ENCODE measurements at regions not wholly inside any gene's neighbourhood (a gene's known extent, or its start where the extent isn't known, plus 50 kb on each side); places are given as distances from the start of the nearest gene placed in this dataset.

GRCh38 chrX:39766085-39766726 lies 331.6 kb downstream of the BCOR start:
- H4K91ac ChIP-seq (ENCODE audit: insufficient read depth, low read depth, low read length) = no peak overlapping the region
- in situ Hi-C loops (cut with MboI; ENCODE audit: low sequenced_read_pairs) = no loop called here
- H3K36me3 ChIP-seq (ENCODE audit: control insufficient read depth, insufficient read depth, low read length) = no peaks in the 10 kb centered on the region
- no peak overlapping the region for H3K27ac ChIP-seq (ENCODE audit: insufficient read depth, low read length)
- no peak overlapping the region for H2BK15ac ChIP-seq (ENCODE audit: low read depth, low read length)
- no peak overlapping the region for H3K18ac ChIP-seq (ENCODE audit: low read depth, low read length)
- H3K4me2 ChIP-seq (ENCODE audit: low read depth, low read length) = no peak overlapping the region
- WGBS, 2 experiments (ENCODE audit: extremely low coverage in 2 of 2, insufficient read length in 1 of 2) = 80% methylated on average over 1 of the region's 10 CpGs; no CpG with 5 or more reads in 1 of the 2 experiments
- no peaks in the 10 kb centered on the region for H3K79me1 ChIP-seq (ENCODE audit: low read depth in 1 of 2, low read length in 2 of 2)
- H2BK120ac ChIP-seq (ENCODE audit: low read depth, low read length) = no peak overlapping the region
- intact Hi-C loops (cut with micrococcal nuclease) = no loop called here
- no peak overlapping the region for H4K8ac ChIP-seq (ENCODE audit: low read depth in 2 of 2, low read length in 2 of 2)
- H3K9ac ChIP-seq (ENCODE audit: low read depth, low read length) = no peak overlapping the region
- ChIA-PET POLR2A (ENCODE audit: unreplicated experiment) (no interaction called here), CTCF (no interaction called here)
- no peak overlapping the region for H3K23ac ChIP-seq (ENCODE audit: low read depth, low read length)
- H3K14ac ChIP-seq (replicated peaks; ENCODE audit: low read depth, low read length) = no peak overlapping the region
- H3K9me1 ChIP-seq (ENCODE audit: insufficient read depth, low read length) = 0 out of 2 replicates have a peak, but pooled peaks cover under 1% of the 10 kb centered on the region
- no peak overlapping the region for H2AFZ ChIP-seq (replicated peaks; ENCODE audit: low read length, poor library complexity)
- BruUV-seq (replicated peaks) = no TSS peak
- no peak for TF ChIP-seq CHD1 (IDR thresholded peaks at IDR 0.05; ENCODE audit: low read depth, low read length)
- no peak for TF ChIP-seq RAD21 (IDR thresholded peaks at IDR 0.05; ENCODE audit: low read length)
- no peak for TF ChIP-seq RFX5 (IDR thresholded peaks at IDR 0.05; ENCODE audit: low read depth, low read length)
- ATAC-seq (ENCODE audit: low read depth) (no peak), DNase-seq (no peak)
- H2BK5ac ChIP-seq (ENCODE audit: low read depth, low read length, poor library complexity, severe bottlenecking) = no peak overlapping the region
- H3K9me3 ChIP-seq (ENCODE audit: control insufficient read depth, insufficient read depth, low read length) = no peaks in the 10 kb centered on the region
- H3K27me3 ChIP-seq (ENCODE audit: control insufficient read depth, insufficient read depth, low read length) = peaks cover 7% of the 10 kb centered on the region; the same call in 1 of the 2 replicates
- H3K56ac ChIP-seq (ENCODE audit: extremely low read depth, insufficient read depth, low read length) = no peak overlapping the region
- H4K5ac ChIP-seq (ENCODE audit: low read depth, low read length) = no peak overlapping the region
- H3K4ac ChIP-seq (ENCODE audit: low read depth, low read length) = no peak overlapping the region
- dilution Hi-C loops (cut with HindIII; ENCODE audit: low sequenced_read_pairs, unreplicated experiment) = no loop called here
- H4K20me1 ChIP-seq (ENCODE audit: insufficient read depth, low read length) = no peaks in the 10 kb centered on the region
- H3K4me1 ChIP-seq (ENCODE audit: control insufficient read depth, insufficient read depth, low read length) = no peaks in the 10 kb centered on the region
- H3K4me3 ChIP-seq (ENCODE audit: insufficient read depth, low read depth, low read length) = no peak overlapping the region
- no peak overlapping the region for H2AK9ac ChIP-seq (replicated peaks; ENCODE audit: low read depth, low read length, poor library complexity)
- H2AK5ac ChIP-seq (ENCODE audit: low read depth, low read length) = no peak overlapping the region
- H2BK20ac ChIP-seq (ENCODE audit: low read depth, low read length) = no peak overlapping the region

Data from IMR-90 (cell line).